Kidney (tissue), 13 donors: ENCODE measurements at regions not wholly inside any gene's neighbourhood (a gene's known extent, or its start where the extent isn't known, plus 50 kb on each side); places are given as distances from the start of the nearest gene placed in this dataset.

Experiments used
- DNase-seq, 5 donors: peaks; one replicate each; pipeline ENCODE4 v3.0.0-alpha.2; 2013 to 2020
- FAIRE-seq: peaks from 2 replicates; lab custom pipeline; 2012; peaks lifted over from hg19 to GRCh38; lab: Jason Lieb, UNC
- H3K27ac ChIP-seq, 2 donors: one replicate each; pipeline ENCODE4 v1.7.0; 2013; ENCODE audit warnings: low read depth in 2 of 2, low read length in 2 of 2, inconsistent platforms in 1 of 2
- H3K27me3 ChIP-seq: one replicate; pipeline ENCODE4 v1.7.1; 2013; ENCODE audit warnings: low read length, inconsistent platforms; ENCODE audit not compliant: control insufficient read depth, insufficient read depth
- H3K36me3 ChIP-seq, 3 donors: one replicate each; pipeline versions ENCODE4 v1.7.0 to v1.7.1; 2013; ENCODE audit warnings: low read length in 3 of 3, control low read depth in 1 of 3, inconsistent platforms in 1 of 3; ENCODE audit not compliant: insufficient read depth in 3 of 3, control insufficient read depth in 2 of 3
- H3K4me1 ChIP-seq, 3 donors: one replicate each; pipeline versions ENCODE4 v1.7.0 to v1.7.1; 2013; ENCODE audit warnings: low read length in 3 of 3, inconsistent platforms in 1 of 3, low read depth in 1 of 3; ENCODE audit not compliant: control insufficient read depth in 2 of 3, insufficient read depth in 2 of 3
- H3K4me3 ChIP-seq, 3 donors: one replicate each; pipeline versions ENCODE4 v1.7.0 to v1.8.1; 2013; ENCODE audit warnings: low read length in 3 of 3, control low read depth in 1 of 3, inconsistent platforms in 1 of 3
- H3K9ac ChIP-seq, 3 donors: one replicate each; pipeline versions ENCODE4 v1.7.0 to v1.7.1; 2013; ENCODE audit warnings: low read length in 3 of 3, control low read depth in 1 of 3, inconsistent platforms in 1 of 3
- H3K9me3 ChIP-seq, 3 donors: one replicate each; pipeline versions ENCODE4 v1.7.0 to v1.7.1; 2013; ENCODE audit warnings: low read length in 3 of 3, control low read depth in 1 of 3, inconsistent platforms in 1 of 3; ENCODE audit not compliant: control insufficient read depth in 2 of 3, insufficient read depth in 1 of 3
- intact Hi-C: fragments of 100-400 bp; cut with DNase I; formaldehyde crosslinking; loops from one replicate; pipeline ENCODE4 v1.11.1; 2022
- TF ChIP-seq, protein P1 (sequence below): IDR thresholded peaks from 3 replicates; pipeline ENCODE4 v1.5.1; 2012; ENCODE audit warnings: mild to moderate bottlenecking, moderate library complexity, borderline replicate concordance; ENCODE audit not compliant: insufficient read depth; ENCODE audit errors: extremely low read depth
- donor health status: control.
- donor health status: control.
- donor health status: control.
- donor health status: control.
- donor health status: control.
- donor health status: DM: yes; HTN: yes; CAD: no.
- donor health status: Normal renal cell carcinoma (clear cell type).

DNA sequence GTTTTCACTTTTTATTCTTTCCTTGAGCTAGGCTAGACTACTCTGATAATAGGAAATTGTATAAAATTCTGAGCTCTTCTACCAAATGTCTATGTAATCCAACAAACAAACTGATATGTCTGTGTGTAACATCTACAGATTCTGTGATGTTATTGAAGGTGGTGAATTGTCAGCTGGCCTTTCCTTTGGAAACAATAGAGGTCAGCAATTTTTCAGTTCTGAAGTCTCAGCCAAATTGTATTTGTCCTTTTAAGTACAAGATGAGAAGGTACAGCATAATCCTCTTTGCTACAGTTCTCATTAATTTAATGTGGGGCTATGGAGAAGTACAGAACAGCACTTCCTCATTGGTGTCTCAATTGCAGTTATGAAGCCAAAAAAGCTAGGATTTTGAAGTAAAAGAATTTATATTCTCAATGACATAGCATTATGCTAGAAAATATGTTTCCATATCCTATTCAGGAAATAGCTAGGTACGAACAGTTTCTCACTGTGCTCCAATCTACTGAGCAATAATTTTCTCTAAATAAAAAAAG is 198.0 kb downstream of the HINT1 start:
- no peak overlapping the region for H3K9ac ChIP-seq
- TF ChIP-seq, protein P1, sequence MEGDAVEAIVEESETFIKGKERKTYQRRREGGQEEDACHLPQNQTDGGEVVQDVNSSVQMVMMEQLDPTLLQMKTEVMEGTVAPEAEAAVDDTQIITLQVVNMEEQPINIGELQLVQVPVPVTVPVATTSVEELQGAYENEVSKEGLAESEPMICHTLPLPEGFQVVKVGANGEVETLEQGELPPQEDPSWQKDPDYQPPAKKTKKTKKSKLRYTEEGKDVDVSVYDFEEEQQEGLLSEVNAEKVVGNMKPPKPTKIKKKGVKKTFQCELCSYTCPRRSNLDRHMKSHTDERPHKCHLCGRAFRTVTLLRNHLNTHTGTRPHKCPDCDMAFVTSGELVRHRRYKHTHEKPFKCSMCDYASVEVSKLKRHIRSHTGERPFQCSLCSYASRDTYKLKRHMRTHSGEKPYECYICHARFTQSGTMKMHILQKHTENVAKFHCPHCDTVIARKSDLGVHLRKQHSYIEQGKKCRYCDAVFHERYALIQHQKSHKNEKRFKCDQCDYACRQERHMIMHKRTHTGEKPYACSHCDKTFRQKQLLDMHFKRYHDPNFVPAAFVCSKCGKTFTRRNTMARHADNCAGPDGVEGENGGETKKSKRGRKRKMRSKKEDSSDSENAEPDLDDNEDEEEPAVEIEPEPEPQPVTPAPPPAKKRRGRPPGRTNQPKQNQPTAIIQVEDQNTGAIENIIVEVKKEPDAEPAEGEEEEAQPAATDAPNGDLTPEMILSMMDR: no peak
- FAIRE-seq: no peak
- no peaks in the 10 kb centered on the region for H3K9me3 ChIP-seq
- intact Hi-C loops: no loop called here
- no peaks in the 10 kb centered on the region for H3K27me3 ChIP-seq
- no peaks in the 10 kb centered on the region for H3K36me3 ChIP-seq
- DNase-seq: no peak
- H3K4me3 ChIP-seq: no peak overlapping the region
- no peaks in the 10 kb centered on the region for H3K4me1 ChIP-seq
- H3K27ac ChIP-seq: no peak overlapping the region

DNA sequence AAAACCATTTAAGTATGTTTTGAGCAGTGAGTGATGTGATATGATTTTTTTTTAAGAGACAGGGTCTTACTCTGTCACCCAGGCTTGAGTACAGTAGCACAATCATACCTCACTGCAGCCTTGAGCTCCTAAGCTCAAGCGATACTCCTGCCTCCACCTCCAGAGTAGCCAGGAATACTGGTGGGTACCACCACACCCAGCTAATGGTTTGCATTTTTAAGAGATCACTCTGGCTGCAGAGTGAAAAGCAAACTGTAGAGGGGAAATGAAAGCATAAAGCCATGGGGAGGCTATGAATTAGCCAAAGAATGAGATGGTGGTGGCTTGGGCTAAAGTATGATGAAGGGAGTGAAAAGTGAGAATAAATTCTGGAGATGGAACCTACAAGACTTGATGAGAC is 199.1 kb downstream of the HINT1 start:
- no peak for FAIRE-seq
- Histone ChIP-seq H3K4me1 (no peaks in the 10 kb centered on the region), H3K27me3 (no peaks in the 10 kb centered on the region), H3K9me3 (no peaks in the 10 kb centered on the region), H3K27ac (no peak overlapping the region), H3K9ac (no peak overlapping the region), H3K4me3 (no peak overlapping the region), H3K36me3 (no peaks in the 10 kb centered on the region)
- TF ChIP-seq, protein P1: no peak
- DNase-seq: no peak
- intact Hi-C loops: no loop called here

DNA sequence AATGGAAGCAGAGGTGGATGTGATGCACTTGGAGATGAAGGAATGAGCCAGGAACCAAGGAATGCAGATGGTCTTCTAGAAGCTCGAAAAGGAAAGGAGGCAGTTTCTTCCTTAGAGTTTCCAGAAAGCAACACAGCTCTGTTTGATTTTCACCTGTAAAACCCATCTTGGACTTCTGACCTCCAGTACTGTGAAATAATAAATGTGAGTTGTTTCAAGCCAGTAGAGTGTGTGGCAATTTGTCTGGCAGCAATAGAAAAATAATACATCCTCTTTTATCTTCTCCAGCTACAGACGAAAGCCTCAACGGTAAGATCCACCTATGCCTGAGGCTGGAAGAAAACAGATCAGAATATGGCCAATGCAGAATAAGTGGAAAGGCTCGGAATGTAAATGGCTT is 199.7 kb downstream of the HINT1 start:
- no peak overlapping the region for H3K4me3 ChIP-seq
- FAIRE-seq: no peak
- DNase-seq: no peak
- H3K27me3 ChIP-seq: no peaks in the 10 kb centered on the region
- no peak overlapping the region for H3K9ac ChIP-seq
- no peaks in the 10 kb centered on the region for H3K36me3 ChIP-seq
- no peaks in the 10 kb centered on the region for H3K4me1 ChIP-seq
- TF ChIP-seq, protein P1: no peak
- H3K27ac ChIP-seq: no peak overlapping the region
- H3K9me3 ChIP-seq: no peaks in the 10 kb centered on the region
- intact Hi-C loops: no loop called here
